Tibial nerve (tissue), 4 donors: ENCODE measurements at regions not wholly inside any gene's neighbourhood (a gene's known extent, or its start where the extent isn't known, plus 50 kb on each side); places are given as distances from the start of the nearest gene placed in this dataset.

Experiments
- CTCF ChIP-seq, 5 experiments: fragments of 200-600 bp in 3 of 5; fragments of 450-650 bp in 2 of 5; sonication (generic) in 3 of 5; IDR thresholded peaks; one replicate each; pipeline ENCODE4 v1.5.1; 2016 to 2019; ENCODE audit warnings: antibody characterized with exemption in 5 of 5, mild to moderate bottlenecking in 3 of 5, moderate library complexity in 2 of 5
- EP300 ChIP-seq, 2 donors: sonication (generic); formaldehyde crosslinking; IDR thresholded peaks; one replicate each; pipeline ENCODE4 v1.6.1; 2017; ENCODE audit warnings: antibody characterized with exemption in 2 of 2, mild to moderate bottlenecking in 1 of 2
- POLR2A ChIP-seq, 2 donors: fragments of 450-650 bp; IDR thresholded peaks; one replicate each; pipeline ENCODE4 v1.6.1; 2017; ENCODE audit warnings: antibody characterized with exemption in 2 of 2, mild to moderate bottlenecking in 2 of 2, moderate library complexity in 2 of 2

DNA sequence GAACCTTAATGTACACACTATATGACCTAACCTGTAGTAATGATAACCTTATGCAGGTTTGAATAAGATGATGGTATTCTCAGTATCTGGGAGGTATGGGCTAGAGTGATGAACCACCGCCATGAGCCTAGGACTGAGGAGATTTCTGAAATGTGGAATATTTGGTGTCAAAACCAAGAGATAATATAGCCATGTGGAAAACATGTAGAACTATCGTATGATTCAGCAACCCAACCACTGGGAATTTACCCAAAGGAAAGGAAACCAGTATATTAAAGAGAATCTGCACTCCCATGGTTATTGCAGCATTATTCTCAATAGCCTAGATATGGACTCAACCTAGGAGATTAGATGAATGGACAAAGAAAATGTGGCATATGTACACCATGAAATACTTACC lies 271.7 kb upstream of the BTG1 start:
- TF ChIP-seq CTCF (IDR thresholded peaks at IDR 0.05) (no peak), POLR2A (IDR thresholded peaks at IDR 0.05) (no peak), EP300 (IDR thresholded peaks at IDR 0.05) (no peak)
